HCT116 (cell line): ENCODE measurements at regions not wholly inside any gene's neighbourhood (a gene's known extent, or its start where the extent isn't known, plus 50 kb on each side); places are given as distances from the start of the nearest gene placed in this dataset.

Experiments used
- ATAC-seq: fragments of 200-7000 bp; cut with Tn5 transposase; 2 replicates; pipeline ENCODE4 v1.9.1; 2020; ENCODE audit warnings: mild to moderate bottlenecking, moderate library complexity
- BruUV-seq: library from RNA; stranded (reverse); fragments of 400-500 nt; replicated peaks from 2 replicates; lab custom pipeline; 2021; lab: Mats Ljungman, UMichigan
- CTCF ChIA-PET: fragments of 300-600 bp; sonication (Branson Sonifier 250); formaldehyde crosslinking; loops from one replicate; lab custom pipeline; 2021; ENCODE audit warnings: antibody characterized with exemption; lab: Charles Lee
- POLR2A ChIA-PET: fragments of 300-600, 350-600 bp; sonication (Branson Sonifier 250); formaldehyde crosslinking; loops from one replicate; lab custom pipeline; 2021; ENCODE audit warnings: antibody characterized with exemption; lab: Charles Lee
- RAD21 ChIA-PET, 2 experiments: fragments of 300-600 bp; sonication (Branson Sonifier 250); formaldehyde crosslinking; loops; one replicate each; lab custom pipeline; 2023; ENCODE audit warnings: low total read pairs in 2 of 2; ENCODE audit not compliant: uncharacterized antibody in 2 of 2, unreplicated experiment in 2 of 2, low non-redundant PET in 1 of 2; lab: Charles Lee
- DNase-seq: peaks from one replicate; pipeline ENCODE4 v3.0.0-alpha.2; 2010; ENCODE audit warnings: low read depth, low spot score
- H2AFZ ChIP-seq: fragments of 200-600 bp; shearing (Covaris generic), sonication (generic); 2 replicates; pipeline ENCODE4 v1.6.1; 2017; ENCODE audit warnings: low read depth, mixed run types, mixed read lengths, antibody characterized with exemption, low read length; ENCODE audit not compliant: poor library complexity, severe bottlenecking
- H3K27ac ChIP-seq: 2 replicates; pipeline ENCODE4 v1.5.1; 2012; ENCODE audit warnings: low read depth, low read length
- H3K27me3 ChIP-seq: fragments of 200-600 bp; sonication (generic); 2 replicates; pipeline ENCODE4 v1.6.1; 2016; ENCODE audit warnings: mixed run types, low read length, mixed read lengths; ENCODE audit not compliant: insufficient read depth
- H3K36me3 ChIP-seq, 2 experiments: fragments of 200-500 bp in 1 of 2; fragments of 200-600 bp in 1 of 2; sonication (Bioruptor generic) in 1 of 2; sonication (generic) in 1 of 2; 2 replicates each; pipeline versions ENCODE4 v1.5.1 to v1.6.1; 2014 to 2016; ENCODE audit warnings: low read length in 2 of 2, inconsistent platforms in 1 of 2, mixed read lengths in 1 of 2, mixed run types in 1 of 2; ENCODE audit not compliant: insufficient read depth in 2 of 2, control insufficient read depth in 1 of 2
- H3K4me1 ChIP-seq, 2 experiments: fragments of 200-600 bp in 1 of 2; sonication (generic) in 1 of 2; 2 replicates each; pipeline versions ENCODE4 v1.5.1 to v1.6.1; 2012 to 2017; ENCODE audit warnings: low read length in 2 of 2, inconsistent platforms in 1 of 2, mild to moderate bottlenecking in 1 of 2, mixed read lengths in 1 of 2, mixed run types in 1 of 2, moderate library complexity in 1 of 2; ENCODE audit not compliant: insufficient read depth in 2 of 2, control insufficient read depth in 1 of 2
- H3K4me2 ChIP-seq: fragments of 200-600 bp; sonication (generic); 2 replicates; pipeline ENCODE4 v1.6.1; 2017; ENCODE audit warnings: mixed run types, low read length, mixed read lengths
- H3K4me3 ChIP-seq, 2 experiments: fragments of 200-600 bp in 1 of 2; sonication (generic) in 1 of 2; replicated peaks in 1 of 2; 2 replicates each; pipeline ENCODE4 v1.5.1; 2011 to 2016; ENCODE audit warnings: low read length in 2 of 2, control low read depth in 1 of 2, low read depth in 1 of 2, mild to moderate bottlenecking in 1 of 2, mixed read lengths in 1 of 2, mixed run types in 1 of 2
- H3K79me2 ChIP-seq: fragments of 200-600 bp; sonication (generic); 2 replicates; pipeline ENCODE4 v1.6.1; 2017; ENCODE audit warnings: mild to moderate bottlenecking, mixed run types, low read length, moderate library complexity, mixed read lengths; ENCODE audit not compliant: insufficient read depth
- H3K9ac ChIP-seq: fragments of 200-600 bp; sonication (generic); 2 replicates; pipeline ENCODE4 v1.6.1; 2016; ENCODE audit warnings: low read length, mixed read lengths
- H3K9me2 ChIP-seq: fragments of 200-600 bp; sonication (generic), shearing (Covaris generic); 2 replicates; pipeline ENCODE4 v1.6.1; 2017; ENCODE audit warnings: mixed run types, mild to moderate bottlenecking, moderate library complexity; ENCODE audit not compliant: insufficient read depth
- H3K9me3 ChIP-seq, 2 experiments: fragments of 200-500 bp in 1 of 2; fragments of 200-600 bp in 1 of 2; sonication (Bioruptor generic) in 1 of 2; sonication (generic) in 1 of 2; 2 replicates each; pipeline ENCODE4 v1.6.1; 2014 to 2017; ENCODE audit warnings: low read length in 2 of 2, mixed read lengths in 2 of 2, inconsistent platforms in 1 of 2, low read depth in 1 of 2, mild to moderate bottlenecking in 1 of 2, mixed run types in 1 of 2, moderate library complexity in 1 of 2; ENCODE audit not compliant: control insufficient read depth in 1 of 2, insufficient read depth in 1 of 2
- H4K20me1 ChIP-seq: fragments of 200-600 bp; sonication (generic), shearing (Covaris generic); 2 replicates; pipeline ENCODE4 v1.6.1; 2017; ENCODE audit warnings: mixed run types, mild to moderate bottlenecking, moderate library complexity; ENCODE audit not compliant: insufficient read depth
- CBX3 ChIP-seq: IDR thresholded peaks from 2 replicates; pipeline ENCODE4 v1.6.1; 2012; ENCODE audit warnings: low read depth
- CEBPB ChIP-seq: IDR thresholded peaks from 2 replicates; pipeline ENCODE4 v1.6.1; 2012; ENCODE audit warnings: low read depth
- CTCF ChIP-seq, 3 experiments: fragments of 200-600 bp in 1 of 3; sonication (generic) in 1 of 3; IDR thresholded peaks in 2 of 3; conservative IDR thresholded peaks in 1 of 3; 2 replicates each; pipeline ENCODE4 v1.5.1; 2012 to 2017; ENCODE audit warnings: low read depth in 2 of 3, low read length in 2 of 3, antibody characterized with exemption in 1 of 3, borderline replicate concordance in 1 of 3, control low read depth in 1 of 3, mild to moderate bottlenecking in 1 of 3, mixed read lengths in 1 of 3, mixed run types in 1 of 3, moderate library complexity in 1 of 3; ENCODE audit not compliant: insufficient read depth in 1 of 3
- EGR1 ChIP-seq: IDR thresholded peaks from 2 replicates; pipeline ENCODE4 v1.6.1; 2012; ENCODE audit warnings: low read depth
- ELF1 ChIP-seq: IDR thresholded peaks from 2 replicates; pipeline ENCODE4 v1.6.1; 2012; ENCODE audit warnings: low read depth, borderline replicate concordance
- EZH2 ChIP-seq: fragments of 200-600 bp; sonication (generic); IDR thresholded peaks from 2 replicates; pipeline ENCODE4 v1.6.1; 2017; ENCODE audit warnings: antibody characterized with exemption, mixed run types
- EZH2phosphoT487 ChIP-seq: fragments of 200-600 bp; IDR thresholded peaks from 2 replicates; pipeline ENCODE4 v1.6.1; 2018; ENCODE audit warnings: antibody characterized with exemption, borderline replicate concordance
- JUND ChIP-seq: IDR thresholded peaks from 2 replicates; pipeline ENCODE4 v1.6.1; 2012
- MAX ChIP-seq: IDR thresholded peaks from 2 replicates; pipeline ENCODE4 v1.6.1; 2012
- POLR2A ChIP-seq: IDR thresholded peaks from 2 replicates; pipeline ENCODE4 v1.7.0; 2011; ENCODE audit warnings: borderline replicate concordance; ENCODE audit not compliant: insufficient read depth, insufficient read length; ENCODE audit errors: extremely low read depth
- POLR2AphosphoS5 ChIP-seq: IDR thresholded peaks from 2 replicates; pipeline ENCODE4 v1.6.1; 2011; ENCODE audit warnings: mild to moderate bottlenecking, low read depth, low read length, moderate library complexity
- SIN3A ChIP-seq: IDR thresholded peaks from 2 replicates; pipeline ENCODE4 v1.6.1; 2012; ENCODE audit warnings: low read depth
- SRF ChIP-seq: IDR thresholded peaks from 2 replicates; pipeline ENCODE4 v1.6.1; 2012; ENCODE audit warnings: low read depth
- TCF7L2 ChIP-seq: IDR thresholded peaks from 2 replicates; pipeline ENCODE4 v1.7.0; 2011; ENCODE audit warnings: borderline replicate concordance, inconsistent platforms; ENCODE audit not compliant: insufficient read depth, insufficient read length; ENCODE audit errors: extremely low read depth
- ZBTB33 ChIP-seq: IDR thresholded peaks from 2 replicates; pipeline ENCODE4 v1.6.1; 2011; ENCODE audit warnings: mild to moderate bottlenecking, low read length, moderate library complexity; ENCODE audit not compliant: insufficient replicate concordance; ENCODE audit errors: extremely low read depth
- ZFX ChIP-seq: fragments of 450-650 bp; IDR thresholded peaks from 2 replicates; pipeline ENCODE4 v1.6.1; 2017
- ZNF274 ChIP-seq: fragments of 200-500 bp; sonication (Bioruptor generic); IDR thresholded peaks from 2 replicates; pipeline ENCODE4 v1.6.1; 2014; ENCODE audit warnings: mild to moderate bottlenecking, low read depth, low read length, inconsistent platforms
- intact Hi-C: fragments of 100-400 bp; cut with micrococcal nuclease; formaldehyde crosslinking; loops from 2 replicates; pipeline ENCODE4 v1.10.0; 2022
- TF ChIP-seq, protein P1 (sequence below): IDR thresholded peaks from 2 replicates; pipeline ENCODE4 v1.6.1; 2012; ENCODE audit warnings: low read depth

DNA sequence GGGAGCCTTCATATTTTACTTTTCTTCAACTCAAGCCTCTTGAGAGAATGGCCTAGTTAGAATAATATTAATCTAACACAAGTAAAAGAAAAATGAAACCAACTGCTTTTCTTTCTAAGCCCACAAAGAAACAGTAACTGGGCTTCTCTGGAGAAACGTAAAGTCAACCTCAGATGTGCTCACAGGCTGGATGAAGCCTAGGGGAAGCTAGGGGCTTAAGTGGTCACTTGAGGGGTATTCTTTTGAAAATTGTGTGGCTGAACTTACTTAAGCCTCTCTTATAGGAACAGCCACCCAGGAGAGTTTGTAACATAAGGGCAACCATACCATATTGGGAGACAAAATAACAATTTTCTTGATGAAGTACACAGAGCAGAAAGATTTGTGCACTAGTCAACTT is 279.0 kb downstream of the SPRY1 start:
- no peaks in the 10 kb centered on the region for H3K79me2 ChIP-seq
- TF ChIP-seq TCF7L2 = no peak
- TF ChIP-seq SIN3A = no peak
- no peak for TF ChIP-seq JUND
- no peak for TF ChIP-seq MAX
- no peak for TF ChIP-seq CBX3
- no peak for TF ChIP-seq CEBPB
- no peak for TF ChIP-seq ZFX
- no peak for TF ChIP-seq SRF
- TF ChIP-seq ELF1 = no peak
- TF ChIP-seq EZH2 = no peak
- no peak for TF ChIP-seq POLR2A
- no peak for TF ChIP-seq ZNF274
- TF ChIP-seq EGR1 = no peak
- TF ChIP-seq EZH2phosphoT487 = no peak
- TF ChIP-seq CTCF (IDR thresholded peaks at IDR 0.05 in 2 of 3, conservative IDR thresholded peaks at IDR 0.05 in 1 of 3; ENCODE audit: borderline replicate concordance in 1 of 3, insufficient read depth in 1 of 3, low read depth in 2 of 3, low read length in 2 of 3) = no peak
- no peak for TF ChIP-seq ZBTB33
- no peak for TF ChIP-seq POLR2AphosphoS5
- TF ChIP-seq, protein P1, sequence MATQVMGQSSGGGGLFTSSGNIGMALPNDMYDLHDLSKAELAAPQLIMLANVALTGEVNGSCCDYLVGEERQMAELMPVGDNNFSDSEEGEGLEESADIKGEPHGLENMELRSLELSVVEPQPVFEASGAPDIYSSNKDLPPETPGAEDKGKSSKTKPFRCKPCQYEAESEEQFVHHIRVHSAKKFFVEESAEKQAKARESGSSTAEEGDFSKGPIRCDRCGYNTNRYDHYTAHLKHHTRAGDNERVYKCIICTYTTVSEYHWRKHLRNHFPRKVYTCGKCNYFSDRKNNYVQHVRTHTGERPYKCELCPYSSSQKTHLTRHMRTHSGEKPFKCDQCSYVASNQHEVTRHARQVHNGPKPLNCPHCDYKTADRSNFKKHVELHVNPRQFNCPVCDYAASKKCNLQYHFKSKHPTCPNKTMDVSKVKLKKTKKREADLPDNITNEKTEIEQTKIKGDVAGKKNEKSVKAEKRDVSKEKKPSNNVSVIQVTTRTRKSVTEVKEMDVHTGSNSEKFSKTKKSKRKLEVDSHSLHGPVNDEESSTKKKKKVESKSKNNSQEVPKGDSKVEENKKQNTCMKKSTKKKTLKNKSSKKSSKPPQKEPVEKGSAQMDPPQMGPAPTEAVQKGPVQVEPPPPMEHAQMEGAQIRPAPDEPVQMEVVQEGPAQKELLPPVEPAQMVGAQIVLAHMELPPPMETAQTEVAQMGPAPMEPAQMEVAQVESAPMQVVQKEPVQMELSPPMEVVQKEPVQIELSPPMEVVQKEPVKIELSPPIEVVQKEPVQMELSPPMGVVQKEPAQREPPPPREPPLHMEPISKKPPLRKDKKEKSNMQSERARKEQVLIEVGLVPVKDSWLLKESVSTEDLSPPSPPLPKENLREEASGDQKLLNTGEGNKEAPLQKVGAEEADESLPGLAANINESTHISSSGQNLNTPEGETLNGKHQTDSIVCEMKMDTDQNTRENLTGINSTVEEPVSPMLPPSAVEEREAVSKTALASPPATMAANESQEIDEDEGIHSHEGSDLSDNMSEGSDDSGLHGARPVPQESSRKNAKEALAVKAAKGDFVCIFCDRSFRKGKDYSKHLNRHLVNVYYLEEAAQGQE = no peak
- TF ChIP-seq, all 23 proteins: peak for 0
- RAD21 ChIA-PET = no interaction called here
- no TSS peak for BruUV-seq
- no peak overlapping the region for H2AFZ ChIP-seq
- H4K20me1 ChIP-seq = no peaks in the 10 kb centered on the region
- H3K4me3 ChIP-seq = no peak overlapping the region
- CTCF ChIA-PET = no interaction called here
- POLR2A ChIA-PET = no interaction called here
- H3K4me1 ChIP-seq = no peaks in the 10 kb centered on the region
- no peak overlapping the region for H3K4me2 ChIP-seq
- H3K27ac ChIP-seq = no peak overlapping the region
- H3K9me2 ChIP-seq = no peaks in the 10 kb centered on the region
- no peaks in the 10 kb centered on the region for H3K9me3 ChIP-seq
- DNase-seq = no peak
- intact Hi-C loops = no loop called here
- H3K36me3 ChIP-seq = no peaks in the 10 kb centered on the region
- H3K9ac ChIP-seq = no peak overlapping the region
- ATAC-seq = no peak
- no peaks in the 10 kb centered on the region for H3K27me3 ChIP-seq
